Psoas muscle (tissue), 7 donors: ENCODE measurements at regions not wholly inside any gene's neighbourhood (a gene's known extent, or its start where the extent isn't known, plus 50 kb on each side); places are given as distances from the start of the nearest gene placed in this dataset.

Source experiments
- ATAC-seq, 4 donors: fragments of 200-7000 bp; cut with Tn5 transposase; one replicate each; pipeline ENCODE4 v1.9.1; 2020; ENCODE audit warnings: moderate library complexity in 3 of 4, mild to moderate bottlenecking in 2 of 4
- DNase-seq, 2 donors: peaks; one replicate each; pipeline ENCODE4 v3.0.0-alpha.2; 2020
- H3K27ac ChIP-seq: fragments of 200-600 bp; one replicate; pipeline ENCODE4 v1.8.0; 2022
- H3K27me3 ChIP-seq, 3 donors: fragments of 200-600 bp in 1 of 3; one replicate each; pipeline versions ENCODE4 v1.6.1 to v1.8.0; 2013 to 2022; ENCODE audit warnings: low read length in 2 of 3, mild to moderate bottlenecking in 2 of 3, moderate library complexity in 1 of 3; ENCODE audit not compliant: insufficient read depth in 3 of 3
- H3K36me3 ChIP-seq, 2 donors: fragments of 200-600 bp in 1 of 2; one replicate each; pipeline versions ENCODE4 v1.6.1 to v1.8.0; 2013 to 2022; ENCODE audit warnings: low read depth in 1 of 2, mild to moderate bottlenecking in 1 of 2, moderate library complexity in 1 of 2; ENCODE audit not compliant: insufficient read depth in 1 of 2
- H3K4me1 ChIP-seq: fragments of 200-600 bp; one replicate; pipeline ENCODE4 v1.8.0; 2022
- H3K4me3 ChIP-seq: fragments of 200-600 bp; one replicate; pipeline ENCODE4 v1.8.0; 2022; ENCODE audit warnings: mild to moderate bottlenecking
- H3K9me3 ChIP-seq: fragments of 200-600 bp; one replicate; pipeline ENCODE4 v1.8.0; 2022
- CTCF ChIP-seq: fragments of 200-600 bp; IDR thresholded peaks from one replicate; pipeline ENCODE4 v1.8.0; 2022; ENCODE audit warnings: antibody characterized with exemption
- WGBS, 3 donors: extraction: QIAGEN DNeasy Blood & Tissue Kit; methylation state at CpG; one replicate each; pipeline versions ENCODE4 v1.1.6 to v1.1.7; 2013; 5-methylcytosine and 5-hydroxymethylcytosine counted together
- intact Hi-C, 2 donors: fragments of 100-400 bp; cut with DNase I; formaldehyde crosslinking; loops; one replicate each; pipeline versions ENCODE4 v1.11.0 to v1.14.2; 2022
- donor health status: healthy with polysubstance abuse.
- donor health status: DM: no; HTN: no; CAD: no; lungs with moderate emphysema.
- donor health status: Bipolar disorder and iron deficiency.
- donor health status: healthy.
- donor health status: DM: yes; HTN: yes; CAD: no.
- donor health status: DM: no; HTN: no; CAD: no.
- donor health status: DM: yes; HTN: yes; CAD: no.

GRCh38 chr11:97336064-97336463, 946.3 kb downstream of the JRKL start:
- H3K4me1 ChIP-seq: no peaks in the 10 kb centered on the region
- H3K36me3 ChIP-seq: no peaks in the 10 kb centered on the region
- ATAC-seq: no peak

GRCh38 chr11:97345032-97345431, 955.2 kb downstream of the JRKL start:
- Histone ChIP-seq H3K4me3 (no peak overlapping the region), H3K9me3 (no peaks in the 10 kb centered on the region), H3K27me3 (no peaks in the 10 kb centered on the region), H3K4me1 (no peaks in the 10 kb centered on the region), H3K36me3 (no peaks in the 10 kb centered on the region), H3K27ac (no peak overlapping the region)
- intact Hi-C loops: no loop called here
- DNase-seq: no peak
- WGBS, 3 donors: 31 to 37% (median 33%) methylated on average over 3 of the region's 3 CpGs
- ATAC-seq: no peak
- TF ChIP-seq CTCF: no peak

More at GRCh38 chr11:97336064-97336463, 946.3 kb downstream of the JRKL start:
- intact Hi-C loops: no loop called here
- no peak for DNase-seq
- Histone ChIP-seq H3K9me3 (no peaks in the 10 kb centered on the region), H3K27ac (no peak overlapping the region), H3K4me3 (no peak overlapping the region), H3K27me3 (no peaks in the 10 kb centered on the region)
- 73 to 76% (median 74%) methylated on average over 4 of the region's 4 CpGs for WGBS, 3 donors
- TF ChIP-seq CTCF: no peak

GRCh38 chr11:97349201-97349600, 959.4 kb downstream of the JRKL start:
- no peak for TF ChIP-seq CTCF
- WGBS, 3 donors: 80 to 89% (median 81%) methylated on average over 4 of the region's 4 CpGs
- Histone ChIP-seq H3K27me3 (no peaks in the 10 kb centered on the region), H3K36me3 (no peaks in the 10 kb centered on the region), H3K27ac (no peak overlapping the region), H3K9me3 (no peaks in the 10 kb centered on the region), H3K4me3 (no peak overlapping the region), H3K4me1 (peaks cover 3% of the 10 kb centered on the region)
- no peak for DNase-seq
- no peak for ATAC-seq
- intact Hi-C loops: no loop called here

- 82 to 86% (median 85%) methylated on average over 2 of the region's 2 CpGs for WGBS, 3 donors
- TF ChIP-seq CTCF: no peak
- no peaks in the 10 kb centered on the region for H3K27me3 ChIP-seq
- H3K9me3 ChIP-seq: no peaks in the 10 kb centered on the region
- H3K4me1 ChIP-seq: peaks cover 12% of the 10 kb centered on the region
- intact Hi-C loops: no loop called here
- no peaks in the 10 kb centered on the region for H3K36me3 ChIP-seq
- H3K4me3 ChIP-seq: no peak overlapping the region
- no peak overlapping the region for H3K27ac ChIP-seq
- DNase-seq: no peak
- no peak for ATAC-seq
Observed at GRCh38 chr11:97351939-97352338, 962.1 kb downstream of the JRKL start.

GRCh38 chr11:97354026-97354425, 964.2 kb downstream of the JRKL start:
- H3K36me3 ChIP-seq: no peaks in the 10 kb centered on the region
- no peak for ATAC-seq
- TF ChIP-seq CTCF: no peak
- intact Hi-C loops: no loop called here
- H3K27me3 ChIP-seq: no peaks in the 10 kb centered on the region
- no peak overlapping the region for H3K4me3 ChIP-seq
- DNase-seq: no peak
- no peaks in the 10 kb centered on the region for H3K9me3 ChIP-seq
- WGBS, 3 donors: 78 to 87% (median 87%) methylated on average over 1 of the region's 1 CpG
- H3K27ac ChIP-seq: no peak overlapping the region
- peaks cover 12% of the 10 kb centered on the region for H3K4me1 ChIP-seq
